ENCODE measurements at regions not wholly inside any gene's neighbourhood (a gene's known extent, or its start where the extent isn't known, plus 50 kb on each side); places are given as distances from the start of the nearest gene placed in this dataset.

DNA sequence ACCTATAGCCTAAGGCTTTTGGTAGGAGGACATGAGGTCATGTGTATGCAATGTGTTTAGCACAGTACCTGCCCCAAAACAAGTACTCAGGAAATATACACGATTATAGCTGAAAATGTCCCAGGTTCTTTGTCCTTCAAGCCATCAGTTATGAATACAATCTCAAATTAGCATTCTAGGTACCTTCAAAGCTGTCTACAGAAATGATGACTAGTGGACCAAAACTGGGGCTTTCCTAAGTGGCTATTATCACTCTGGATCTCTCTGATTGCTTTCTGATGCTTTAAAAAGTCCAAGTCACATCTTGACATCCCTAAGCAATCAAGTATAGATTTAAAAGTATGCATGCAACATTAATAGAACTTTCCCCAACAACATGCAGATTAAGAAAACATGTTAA lies 93.0 kb upstream of the SLIT3 start:
- TF ChIP-seq, protein P1, sequence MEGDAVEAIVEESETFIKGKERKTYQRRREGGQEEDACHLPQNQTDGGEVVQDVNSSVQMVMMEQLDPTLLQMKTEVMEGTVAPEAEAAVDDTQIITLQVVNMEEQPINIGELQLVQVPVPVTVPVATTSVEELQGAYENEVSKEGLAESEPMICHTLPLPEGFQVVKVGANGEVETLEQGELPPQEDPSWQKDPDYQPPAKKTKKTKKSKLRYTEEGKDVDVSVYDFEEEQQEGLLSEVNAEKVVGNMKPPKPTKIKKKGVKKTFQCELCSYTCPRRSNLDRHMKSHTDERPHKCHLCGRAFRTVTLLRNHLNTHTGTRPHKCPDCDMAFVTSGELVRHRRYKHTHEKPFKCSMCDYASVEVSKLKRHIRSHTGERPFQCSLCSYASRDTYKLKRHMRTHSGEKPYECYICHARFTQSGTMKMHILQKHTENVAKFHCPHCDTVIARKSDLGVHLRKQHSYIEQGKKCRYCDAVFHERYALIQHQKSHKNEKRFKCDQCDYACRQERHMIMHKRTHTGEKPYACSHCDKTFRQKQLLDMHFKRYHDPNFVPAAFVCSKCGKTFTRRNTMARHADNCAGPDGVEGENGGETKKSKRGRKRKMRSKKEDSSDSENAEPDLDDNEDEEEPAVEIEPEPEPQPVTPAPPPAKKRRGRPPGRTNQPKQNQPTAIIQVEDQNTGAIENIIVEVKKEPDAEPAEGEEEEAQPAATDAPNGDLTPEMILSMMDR (IDR thresholded peaks at IDR 0.05; ENCODE audit: poor library complexity): no peak
- TF ChIP-seq EZH2 (IDR thresholded peaks at IDR 0.05; ENCODE audit: borderline replicate concordance): no peak
